C4-2B (cell line): ENCODE measurements at regions not wholly inside any gene's neighbourhood (a gene's known extent, or its start where the extent isn't known, plus 50 kb on each side); places are given as distances from the start of the nearest gene placed in this dataset.

Source experiments
- H3K27ac ChIP-seq: fragments of 450-650 bp; 2 replicates; pipeline ENCODE4 v1.5.1; 2017
- CTCF ChIP-seq: fragments of 450-650 bp; conservative IDR thresholded peaks from 2 replicates; pipeline ENCODE4 v1.5.1; 2017; ENCODE audit warnings: mild to moderate bottlenecking
- ZFX ChIP-seq: fragments of 450-650 bp; IDR thresholded peaks from 2 replicates; pipeline ENCODE4 v1.6.1; 2017

- no peak overlapping the region for H3K27ac ChIP-seq
Observed at GRCh38 chr2:196224756-196225155, 53.4 kb upstream of the STK17B start.

DNA sequence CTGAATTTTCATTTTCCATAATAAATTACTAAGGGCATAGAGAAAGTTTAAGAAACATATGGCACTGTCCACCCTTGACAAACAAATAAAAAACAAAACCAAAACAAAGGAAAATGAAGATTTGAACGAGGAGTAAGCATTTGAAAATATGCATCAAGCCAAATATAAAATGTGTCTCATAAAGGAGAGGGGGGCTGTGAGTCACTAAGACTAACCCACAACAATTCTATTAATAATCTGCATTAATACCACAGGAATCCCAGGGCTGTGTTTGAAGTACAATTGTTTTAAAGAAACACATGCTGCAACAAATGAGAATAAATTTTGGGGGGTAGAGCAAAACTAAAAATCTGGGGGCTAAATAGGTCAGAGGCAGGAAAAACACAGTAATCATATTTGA is 53.8 kb upstream of the STK17B start:
- H3K27ac ChIP-seq = no peak overlapping the region
- TF ChIP-seq CTCF = no peak
- TF ChIP-seq ZFX = no peak

More at GRCh38 chr2:196224756-196225155, 53.4 kb upstream of the STK17B start:
- TF ChIP-seq ZFX (no peak), CTCF (no peak)

- TF ChIP-seq ZFX = no peak
- no peak for TF ChIP-seq CTCF
- H3K27ac ChIP-seq = no peak overlapping the region
Observed at GRCh38 chr2:196226058-196226706, 54.8 kb upstream of the STK17B start.

DNA sequence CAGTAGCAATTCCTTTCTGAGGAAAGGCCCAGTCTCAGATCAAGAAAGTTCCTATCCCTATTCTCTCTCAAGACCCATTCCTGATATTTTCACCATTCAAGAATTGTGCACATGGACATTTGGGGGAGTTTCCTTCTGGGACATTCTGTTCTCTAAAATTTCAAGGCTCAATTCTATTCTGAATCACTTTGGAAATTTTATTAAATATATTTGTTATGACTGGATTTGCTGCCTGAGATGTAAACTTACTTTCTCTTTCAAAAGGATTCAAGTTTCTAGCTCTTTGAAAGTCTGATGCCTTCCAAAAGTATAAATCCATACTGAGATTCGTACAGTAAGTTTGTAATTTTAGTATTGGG is 55.3 kb upstream of the STK17B start:
- H3K27ac ChIP-seq = no peak overlapping the region
- TF ChIP-seq CTCF (no peak), ZFX (no peak)

GRCh38 chr2:196229013-196229412 is 57.6 kb upstream of the STK17B start:
- TF ChIP-seq CTCF (no peak), ZFX (no peak)
- H3K27ac ChIP-seq = no peak overlapping the region

GRCh38 chr2:196230061-196230854 is 58.9 kb upstream of the STK17B start:
- TF ChIP-seq CTCF = no peak
- no peak for TF ChIP-seq ZFX
- no peak overlapping the region for H3K27ac ChIP-seq

DNA sequence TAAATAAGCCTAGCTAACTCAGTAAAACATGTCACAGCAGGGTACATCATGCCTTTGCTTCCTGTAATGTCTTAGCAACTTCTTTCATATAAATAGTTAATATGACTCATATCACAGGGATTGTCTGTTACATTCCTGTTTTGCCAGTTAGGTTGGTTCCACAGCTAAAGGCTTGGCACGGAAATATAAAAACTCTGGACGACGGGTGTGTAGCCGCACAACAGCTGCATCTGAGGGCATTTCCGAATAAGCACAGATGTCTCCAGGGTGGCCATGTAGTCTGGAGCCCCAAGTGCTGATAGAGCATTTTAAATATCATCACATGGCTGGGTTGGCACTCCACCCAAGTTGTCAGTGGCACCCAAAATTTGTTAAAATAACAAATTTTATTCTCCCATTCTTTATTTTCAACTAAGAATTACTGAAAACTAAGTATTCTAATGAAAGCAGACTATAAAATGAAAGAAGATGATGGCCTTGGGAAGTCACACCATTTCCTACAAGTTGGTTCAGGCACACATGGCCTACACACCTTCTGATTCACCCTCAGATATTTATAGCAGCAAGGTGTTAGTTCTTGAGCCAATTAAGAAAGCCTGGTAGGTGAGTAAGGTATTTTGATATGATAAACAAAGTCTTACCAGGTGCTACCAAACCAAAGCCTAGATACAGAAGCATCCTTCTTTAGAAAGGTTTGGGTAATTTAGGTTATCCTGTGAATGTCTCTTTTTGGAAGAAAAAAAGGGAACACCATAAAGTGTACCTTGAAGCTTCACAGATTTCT is 61.8 kb upstream of the STK17B start:
- no peak overlapping the region for H3K27ac ChIP-seq
- TF ChIP-seq CTCF (no peak), ZFX (no peak)
